Upper lobe of left lung (tissue), 4 donors: ENCODE measurements at regions not wholly inside any gene's neighbourhood (a gene's known extent, or its start where the extent isn't known, plus 50 kb on each side); places are given as distances from the start of the nearest gene placed in this dataset.

Experiments
- POLR2AphosphoS5 ChIP-seq, 2 donors: sonication (generic); formaldehyde crosslinking; IDR thresholded peaks; one replicate each; pipeline ENCODE4 v1.5.1; 2017; ENCODE audit warnings: antibody characterized with exemption in 2 of 2
- TF ChIP-seq, protein P1 (sequence below), 6 experiments: fragments of 450-650 bp in 4 of 6; fragments of 200-600 bp in 2 of 6; sonication (generic) in 2 of 6; IDR thresholded peaks; one replicate each; pipeline ENCODE4 v1.5.1; 2016 to 2019; ENCODE audit warnings: antibody characterized with exemption in 6 of 6

DNA sequence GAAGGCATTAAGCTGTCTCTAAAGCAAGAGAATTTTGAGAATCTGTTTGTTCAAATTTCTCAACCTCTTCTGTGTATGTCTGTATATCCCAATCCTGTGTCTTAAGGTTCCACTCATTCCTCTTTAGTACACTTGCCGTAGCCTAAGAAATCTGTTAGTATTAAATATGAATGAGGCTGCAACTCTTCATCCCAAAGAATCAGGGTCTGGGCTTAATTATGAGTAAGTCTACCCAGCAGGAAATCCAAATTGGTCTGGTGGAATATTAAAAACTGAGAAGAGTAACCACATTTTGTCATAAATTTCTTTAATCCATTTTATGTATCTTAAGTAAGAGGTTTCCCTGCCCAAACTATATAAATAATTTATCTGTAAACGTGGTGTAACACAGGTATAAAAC, 1171.2 kb downstream of the CDH12 start:
- TF ChIP-seq, protein P1, sequence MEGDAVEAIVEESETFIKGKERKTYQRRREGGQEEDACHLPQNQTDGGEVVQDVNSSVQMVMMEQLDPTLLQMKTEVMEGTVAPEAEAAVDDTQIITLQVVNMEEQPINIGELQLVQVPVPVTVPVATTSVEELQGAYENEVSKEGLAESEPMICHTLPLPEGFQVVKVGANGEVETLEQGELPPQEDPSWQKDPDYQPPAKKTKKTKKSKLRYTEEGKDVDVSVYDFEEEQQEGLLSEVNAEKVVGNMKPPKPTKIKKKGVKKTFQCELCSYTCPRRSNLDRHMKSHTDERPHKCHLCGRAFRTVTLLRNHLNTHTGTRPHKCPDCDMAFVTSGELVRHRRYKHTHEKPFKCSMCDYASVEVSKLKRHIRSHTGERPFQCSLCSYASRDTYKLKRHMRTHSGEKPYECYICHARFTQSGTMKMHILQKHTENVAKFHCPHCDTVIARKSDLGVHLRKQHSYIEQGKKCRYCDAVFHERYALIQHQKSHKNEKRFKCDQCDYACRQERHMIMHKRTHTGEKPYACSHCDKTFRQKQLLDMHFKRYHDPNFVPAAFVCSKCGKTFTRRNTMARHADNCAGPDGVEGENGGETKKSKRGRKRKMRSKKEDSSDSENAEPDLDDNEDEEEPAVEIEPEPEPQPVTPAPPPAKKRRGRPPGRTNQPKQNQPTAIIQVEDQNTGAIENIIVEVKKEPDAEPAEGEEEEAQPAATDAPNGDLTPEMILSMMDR (IDR thresholded peaks at IDR 0.05): no peak
- no peak for TF ChIP-seq POLR2AphosphoS5 (IDR thresholded peaks at IDR 0.05)
